Kidney (tissue), 13 donors: ENCODE measurements at regions not wholly inside any gene's neighbourhood (a gene's known extent, or its start where the extent isn't known, plus 50 kb on each side); places are given as distances from the start of the nearest gene placed in this dataset.
A peak's percentile ranks its signal among the peaks of the same experiment; 100 is the strongest.

ENCODE experiments used
- DNase-seq, 5 donors: peaks; one replicate each; pipeline ENCODE4 v3.0.0-alpha.2; 2013 to 2020
- FAIRE-seq: peaks from 2 replicates; lab custom pipeline; 2012; peaks lifted over from hg19 to GRCh38; lab: Jason Lieb, UNC
- H3K27ac ChIP-seq, 2 donors: one replicate each; pipeline ENCODE4 v1.7.0; 2013; ENCODE audit warnings: low read depth in 2 of 2, low read length in 2 of 2, inconsistent platforms in 1 of 2
- H3K27me3 ChIP-seq: one replicate; pipeline ENCODE4 v1.7.1; 2013; ENCODE audit warnings: low read length, inconsistent platforms; ENCODE audit not compliant: control insufficient read depth, insufficient read depth
- H3K36me3 ChIP-seq, 3 donors: one replicate each; pipeline versions ENCODE4 v1.7.0 to v1.7.1; 2013; ENCODE audit warnings: low read length in 3 of 3, control low read depth in 1 of 3, inconsistent platforms in 1 of 3; ENCODE audit not compliant: insufficient read depth in 3 of 3, control insufficient read depth in 2 of 3
- H3K4me1 ChIP-seq, 3 donors: one replicate each; pipeline versions ENCODE4 v1.7.0 to v1.7.1; 2013; ENCODE audit warnings: low read length in 3 of 3, inconsistent platforms in 1 of 3, low read depth in 1 of 3; ENCODE audit not compliant: control insufficient read depth in 2 of 3, insufficient read depth in 2 of 3
- H3K4me3 ChIP-seq, 3 donors: one replicate each; pipeline versions ENCODE4 v1.7.0 to v1.8.1; 2013; ENCODE audit warnings: low read length in 3 of 3, control low read depth in 1 of 3, inconsistent platforms in 1 of 3
- H3K9ac ChIP-seq, 3 donors: one replicate each; pipeline versions ENCODE4 v1.7.0 to v1.7.1; 2013; ENCODE audit warnings: low read length in 3 of 3, control low read depth in 1 of 3, inconsistent platforms in 1 of 3
- H3K9me3 ChIP-seq, 3 donors: one replicate each; pipeline versions ENCODE4 v1.7.0 to v1.7.1; 2013; ENCODE audit warnings: low read length in 3 of 3, control low read depth in 1 of 3, inconsistent platforms in 1 of 3; ENCODE audit not compliant: control insufficient read depth in 2 of 3, insufficient read depth in 1 of 3
- intact Hi-C: fragments of 100-400 bp; cut with DNase I; formaldehyde crosslinking; loops from one replicate; pipeline ENCODE4 v1.11.1; 2022
- TF ChIP-seq, protein P1 (sequence below): IDR thresholded peaks from 3 replicates; pipeline ENCODE4 v1.5.1; 2012; ENCODE audit warnings: mild to moderate bottlenecking, moderate library complexity, borderline replicate concordance; ENCODE audit not compliant: insufficient read depth; ENCODE audit errors: extremely low read depth
- donor health status: control.
- donor health status: control.
- donor health status: control.
- donor health status: control.
- donor health status: control.
- donor health status: DM: yes; HTN: yes; CAD: no.
- donor health status: Normal renal cell carcinoma (clear cell type).

DNA sequence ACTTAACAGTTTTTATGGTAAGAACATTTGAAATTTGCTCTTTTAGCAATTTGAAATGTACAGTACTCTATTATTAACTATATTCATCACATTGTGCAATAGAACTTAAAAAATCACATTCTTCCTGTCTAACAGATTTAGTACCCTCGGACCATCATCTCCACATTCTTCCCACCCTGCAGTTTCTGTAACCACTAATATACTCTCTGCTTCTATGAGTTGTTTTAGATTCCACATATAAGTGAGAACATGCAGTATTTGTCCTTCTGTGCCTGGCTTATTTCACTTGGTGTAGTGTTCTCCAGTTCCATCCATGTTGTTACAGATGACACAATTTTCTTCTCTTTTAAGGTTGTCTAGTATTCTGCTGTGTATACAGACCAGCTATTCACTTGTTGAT, 88.9 kb upstream of the SEC61G start:
- Histone ChIP-seq H3K9me3 (peaks cover 0 to 4% (median 0%) of the 10 kb centered on the region in 3 donors), H3K36me3 (no peaks in the 10 kb centered on the region), H3K4me3 (no peak overlapping the region), H3K27me3 (no peaks in the 10 kb centered on the region), H3K27ac (no peak overlapping the region), H3K9ac (no peak overlapping the region), H3K4me1 (no peaks in the 10 kb centered on the region)
- DNase-seq (no peak), FAIRE-seq (no peak)
- TF ChIP-seq, protein P1, sequence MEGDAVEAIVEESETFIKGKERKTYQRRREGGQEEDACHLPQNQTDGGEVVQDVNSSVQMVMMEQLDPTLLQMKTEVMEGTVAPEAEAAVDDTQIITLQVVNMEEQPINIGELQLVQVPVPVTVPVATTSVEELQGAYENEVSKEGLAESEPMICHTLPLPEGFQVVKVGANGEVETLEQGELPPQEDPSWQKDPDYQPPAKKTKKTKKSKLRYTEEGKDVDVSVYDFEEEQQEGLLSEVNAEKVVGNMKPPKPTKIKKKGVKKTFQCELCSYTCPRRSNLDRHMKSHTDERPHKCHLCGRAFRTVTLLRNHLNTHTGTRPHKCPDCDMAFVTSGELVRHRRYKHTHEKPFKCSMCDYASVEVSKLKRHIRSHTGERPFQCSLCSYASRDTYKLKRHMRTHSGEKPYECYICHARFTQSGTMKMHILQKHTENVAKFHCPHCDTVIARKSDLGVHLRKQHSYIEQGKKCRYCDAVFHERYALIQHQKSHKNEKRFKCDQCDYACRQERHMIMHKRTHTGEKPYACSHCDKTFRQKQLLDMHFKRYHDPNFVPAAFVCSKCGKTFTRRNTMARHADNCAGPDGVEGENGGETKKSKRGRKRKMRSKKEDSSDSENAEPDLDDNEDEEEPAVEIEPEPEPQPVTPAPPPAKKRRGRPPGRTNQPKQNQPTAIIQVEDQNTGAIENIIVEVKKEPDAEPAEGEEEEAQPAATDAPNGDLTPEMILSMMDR: no peak
- intact Hi-C loops: no loop called here

DNA sequence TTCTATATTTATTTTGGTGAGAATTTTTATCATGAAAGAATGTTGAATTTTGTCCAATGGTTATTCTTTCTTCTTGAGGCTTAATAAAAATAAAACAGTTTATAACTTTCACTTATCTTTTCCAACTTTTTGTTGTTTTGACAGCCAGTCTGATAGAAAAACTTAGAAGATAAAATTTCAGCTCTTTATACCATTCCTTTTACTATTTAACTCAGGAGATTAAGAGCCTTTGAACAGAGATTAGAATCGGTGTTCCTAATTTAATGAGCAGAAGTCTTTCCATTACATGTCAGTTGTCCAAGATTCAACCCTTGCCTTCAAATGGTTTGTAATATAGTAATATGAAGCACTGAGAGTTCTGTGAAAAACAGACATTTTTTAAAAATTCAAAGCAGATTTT, 97.8 kb upstream of the SEC61G start:
- no peak overlapping the region for H3K27ac ChIP-seq
- H3K9me3 ChIP-seq: no peaks in the 10 kb centered on the region
- DNase-seq (no peak), FAIRE-seq (no peak)
- H3K36me3 ChIP-seq: no peaks in the 10 kb centered on the region
- H3K9ac ChIP-seq: no peak overlapping the region
- H3K27me3 ChIP-seq: no peaks in the 10 kb centered on the region
- intact Hi-C loops: no loop called here
- H3K4me1 ChIP-seq: no peaks in the 10 kb centered on the region
- TF ChIP-seq, protein P1: no peak
- H3K4me3 ChIP-seq: no peak overlapping the region

DNA sequence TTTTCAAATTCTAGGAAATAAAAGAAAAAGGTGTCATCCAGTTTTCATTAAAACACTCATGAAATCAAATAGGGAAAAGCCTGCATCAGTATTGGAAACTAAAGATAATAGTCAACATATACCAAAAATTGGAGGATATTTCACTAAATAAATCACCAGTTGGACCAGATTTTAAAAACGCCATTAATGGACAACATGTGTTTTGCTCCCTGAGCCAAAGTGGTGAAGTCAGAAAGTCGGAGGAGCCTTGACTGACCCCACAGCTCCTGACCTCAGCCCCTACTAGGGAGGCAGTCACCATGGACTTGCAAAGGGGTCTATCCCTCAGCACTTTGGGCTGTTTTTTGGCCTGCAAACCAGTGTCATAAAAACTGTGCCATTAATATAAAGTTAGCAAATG, 98.3 kb upstream of the SEC61G start:
- Histone ChIP-seq H3K9me3 (no peaks in the 10 kb centered on the region), H3K9ac (no peak overlapping the region), H3K4me1 (no peaks in the 10 kb centered on the region), H3K36me3 (no peaks in the 10 kb centered on the region), H3K27ac (no peak overlapping the region), H3K4me3 (no peak overlapping the region), H3K27me3 (no peaks in the 10 kb centered on the region)
- TF ChIP-seq, protein P1: no peak
- FAIRE-seq (peak; percentile 38), DNase-seq (no peak)
- intact Hi-C loops: no loop called here

DNA sequence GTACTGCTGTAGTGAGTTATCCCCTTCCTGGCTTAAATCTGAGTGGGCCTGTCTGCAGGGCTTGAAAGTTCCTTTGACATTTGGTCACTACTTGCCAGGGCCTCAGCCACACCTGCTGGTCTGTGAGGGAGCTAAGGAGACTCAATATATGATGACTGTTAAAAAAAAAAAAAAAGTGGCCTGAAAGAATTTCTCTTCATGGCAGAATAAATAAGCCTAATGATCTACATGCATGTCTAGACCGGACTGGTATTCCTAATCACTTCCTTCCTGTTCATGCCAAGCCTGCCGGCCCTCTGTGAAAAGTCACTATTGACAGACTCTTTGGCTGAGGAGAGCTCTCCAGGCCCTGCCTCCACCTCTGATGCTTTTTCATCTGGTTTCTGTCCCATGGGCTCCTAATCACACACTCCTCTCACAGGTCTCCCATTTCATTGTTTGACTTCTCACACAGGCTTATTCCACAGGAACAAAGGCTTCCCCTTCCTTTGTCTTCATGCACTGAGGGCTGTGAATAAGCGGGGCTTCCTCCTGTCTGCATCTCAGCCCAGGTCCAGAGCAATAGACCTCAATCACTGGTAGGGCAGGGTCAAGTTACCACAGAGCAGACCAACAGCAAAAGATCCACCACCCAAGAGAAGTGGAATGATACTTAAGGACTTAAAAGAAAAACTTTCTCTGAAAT, 99.1 kb upstream of the SEC61G start:
- TF ChIP-seq, protein P1: no peak
- intact Hi-C loops: no loop called here

More for the DNA sequence above, 99.1 kb upstream of the SEC61G start:
- FAIRE-seq: no peak
- Histone ChIP-seq H3K4me3 (no peak overlapping the region), H3K36me3 (no peaks in the 10 kb centered on the region), H3K9ac (no peak overlapping the region), H3K27ac (no peak overlapping the region), H3K9me3 (no peaks in the 10 kb centered on the region), H3K4me1 (no peaks in the 10 kb centered on the region), H3K27me3 (no peaks in the 10 kb centered on the region)
- DNase-seq: no peak
